ENCODE measurements at regions not wholly inside any gene's neighbourhood (a gene's known extent, or its start where the extent isn't known, plus 50 kb on each side); places are given as distances from the start of the nearest gene placed in this dataset.
"Not testable (repeated sequence)": the region's sequence is repeated elsewhere in the genome, so short reads cannot be mapped to it uniquely, and the experiment has no call there.

GRCh38 chr17:53757116-53757515, 65.6 kb upstream of the KIF2B start:
- not testable (repeated sequence) for TF ChIP-seq CTCF (IDR thresholded peaks at IDR 0.05); POLR2AphosphoS5 (IDR thresholded peaks at IDR 0.05; ENCODE audit: low read depth, low read length); JUND (IDR thresholded peaks at IDR 0.05); MAX (IDR thresholded peaks at IDR 0.05; ENCODE audit: low read depth); MEF2A (IDR thresholded peaks at IDR 0.05; ENCODE audit: borderline replicate concordance, low read depth); RCOR1 (IDR thresholded peaks at IDR 0.05; ENCODE audit: low read length); REST (IDR thresholded peaks at IDR 0.05; ENCODE audit: low read depth, low read length); EP300 (IDR thresholded peaks at IDR 0.05; ENCODE audit: borderline replicate concordance in 1 of 2, low read depth in 1 of 2, low read length in 1 of 2); ZBTB33 (IDR thresholded peaks at IDR 0.05; ENCODE audit: borderline replicate concordance, low read depth)
